Right renal cortex interstitium (tissue), 3 donors: ENCODE measurements at regions not wholly inside any gene's neighbourhood (a gene's known extent, or its start where the extent isn't known, plus 50 kb on each side); places are given as distances from the start of the nearest gene placed in this dataset.
"Not testable (repeated sequence)": the region's sequence is repeated elsewhere in the genome, so short reads cannot be mapped to it uniquely, and the experiment has no call there.

Experiments used
- DNase-seq, 3 donors: peaks; one replicate each; pipeline ENCODE4 v3.0.0-alpha.2; 2013; ENCODE audit warnings: low read depth in 3 of 3, low spot score in 2 of 3

GRCh38 chr18:42530276-42530675 lies 575.2 kb downstream of the PIK3C3 start:
- peak in 1 of 3 donors; percentile 52 for DNase-seq

- no peak for DNase-seq
These were observed 577.1 kb downstream of the PIK3C3 start for GRCh38 chr18:42532119-42532518.

GRCh38 chr18:42533009-42533575 lies 578.1 kb downstream of the PIK3C3 start:
- no peak for DNase-seq

GRCh38 chr18:42533616-42534015 lies 578.6 kb downstream of the PIK3C3 start:
- no peak for DNase-seq

- no peak for DNase-seq
These were observed 579.3 kb downstream of the PIK3C3 start for GRCh38 chr18:42534313-42534712.

GRCh38 chr18:42536442-42536841 lies 579.0 kb downstream of the RIT2 start:
- no peak for DNase-seq

GRCh38 chr18:42537291-42537690 lies 578.2 kb downstream of the RIT2 start:
- DNase-seq, result peak in 2 of 3 donors; percentile 16 to 34

- no peak for DNase-seq
These were observed 570.6 kb downstream of the RIT2 start for GRCh38 chr18:42544901-42545300.

GRCh38 chr18:42545825-42546224 lies 569.7 kb downstream of the RIT2 start:
- no peak for DNase-seq

GRCh38 chr18:42548493-42548892 lies 567.0 kb downstream of the RIT2 start:
- DNase-seq, result no peak

- no peak for DNase-seq
These were observed 565.9 kb downstream of the RIT2 start for GRCh38 chr18:42549596-42549995.

GRCh38 chr18:42552559-42552958 lies 562.9 kb downstream of the RIT2 start:
- DNase-seq, result not testable (repeated sequence)

GRCh38 chr18:42559069-42559690 lies 556.3 kb downstream of the RIT2 start:
- DNase-seq, result no peak

GRCh38 chr18:42561521-42561920 lies 554.0 kb downstream of the RIT2 start:
- DNase-seq, result no peak

GRCh38 chr18:42563995-42564394 lies 551.5 kb downstream of the RIT2 start:
- DNase-seq, result no peak

GRCh38 chr18:42564761-42565160 lies 550.7 kb downstream of the RIT2 start:
- no peak for DNase-seq

GRCh38 chr18:42568773-42569172 lies 546.7 kb downstream of the RIT2 start:
- no peak for DNase-seq

- no peak for DNase-seq
These were observed 540.6 kb downstream of the RIT2 start for GRCh38 chr18:42574871-42575270.

- DNase-seq, result no peak
These were observed 539.4 kb downstream of the RIT2 start for GRCh38 chr18:42576124-42576523.

- DNase-seq, result no peak
These were observed 536.7 kb downstream of the RIT2 start for GRCh38 chr18:42578792-42579191.

- DNase-seq, result no peak
These were observed 533.2 kb downstream of the RIT2 start for GRCh38 chr18:42582266-42582665.

- no peak for DNase-seq
These were observed 532.2 kb downstream of the RIT2 start for GRCh38 chr18:42583283-42583731.

- DNase-seq, result peak in 1 of 3 donors; percentile 4
These were observed 528.9 kb downstream of the RIT2 start for GRCh38 chr18:42586601-42587000.
